HG03354 (cell line): ENCODE measurements at regions not wholly inside any gene's neighbourhood (a gene's known extent, or its start where the extent isn't known, plus 50 kb on each side); places are given as distances from the start of the nearest gene placed in this dataset.

ENCODE experiments used
- ATAC-seq: cut with Tn5 transposase; IDR thresholded peaks from one replicate; pipeline ENCODE4 v1.9.1; 2021; ENCODE audit warnings: mild to moderate bottlenecking; ENCODE audit not compliant: unreplicated experiment, poor library complexity, severe bottlenecking

DNA sequence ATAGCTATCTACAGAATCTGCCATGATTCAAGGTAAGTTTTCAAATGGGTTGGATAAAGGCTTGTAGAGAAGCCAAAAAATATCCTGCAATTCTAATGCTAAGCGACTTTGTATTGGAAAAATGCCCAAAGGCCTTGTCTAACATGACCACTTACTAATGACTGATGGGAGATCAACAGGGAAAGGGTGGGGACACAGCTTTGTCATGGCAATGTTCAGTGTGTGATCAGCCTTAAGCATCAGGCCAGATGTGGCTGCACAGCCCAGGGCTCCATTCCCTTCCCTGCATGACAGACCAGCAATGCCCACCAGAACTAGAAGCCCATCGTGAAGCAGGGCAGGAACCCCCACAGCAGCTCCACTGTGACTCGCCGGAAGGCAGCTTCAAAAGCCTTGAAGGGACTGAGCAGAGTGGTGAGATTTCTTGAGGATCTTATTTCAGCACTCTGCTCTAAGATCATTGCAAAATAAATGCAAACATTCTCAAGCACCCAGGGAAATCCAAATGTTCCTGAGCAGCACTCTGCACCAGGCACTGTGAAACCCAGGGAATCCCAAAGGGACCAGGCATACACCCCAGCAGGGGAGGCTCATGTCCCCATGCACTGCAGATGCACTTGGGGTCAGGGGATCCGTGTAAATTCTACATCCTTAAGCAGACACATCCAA lies 517.9 kb upstream of the SMIM21 start:
- ATAC-seq: no peak

GRCh38 chr18:75937306-75937705 lies 509.8 kb upstream of the SMIM21 start:
- no peak for ATAC-seq

DNA sequence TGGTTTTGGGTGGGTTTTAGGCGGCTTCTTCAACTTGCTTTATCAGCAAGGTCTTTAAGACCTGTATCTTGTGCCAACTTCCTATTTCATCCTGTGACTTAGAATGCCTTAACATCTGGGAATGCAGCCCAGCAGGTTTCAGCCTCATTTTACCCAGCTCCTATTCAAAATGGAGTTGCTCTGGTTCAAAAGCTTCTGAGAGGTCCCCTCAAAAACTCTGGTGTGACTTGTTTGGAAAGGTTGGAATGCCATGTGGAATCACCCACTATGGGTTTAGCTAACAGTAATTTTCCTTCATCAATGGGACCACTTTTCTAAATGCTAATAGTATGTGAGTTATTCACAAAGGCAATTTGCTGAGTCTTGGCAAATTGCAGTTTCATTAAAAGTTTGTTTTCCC lies 509.4 kb upstream of the SMIM21 start:
- ATAC-seq: no peak

DNA sequence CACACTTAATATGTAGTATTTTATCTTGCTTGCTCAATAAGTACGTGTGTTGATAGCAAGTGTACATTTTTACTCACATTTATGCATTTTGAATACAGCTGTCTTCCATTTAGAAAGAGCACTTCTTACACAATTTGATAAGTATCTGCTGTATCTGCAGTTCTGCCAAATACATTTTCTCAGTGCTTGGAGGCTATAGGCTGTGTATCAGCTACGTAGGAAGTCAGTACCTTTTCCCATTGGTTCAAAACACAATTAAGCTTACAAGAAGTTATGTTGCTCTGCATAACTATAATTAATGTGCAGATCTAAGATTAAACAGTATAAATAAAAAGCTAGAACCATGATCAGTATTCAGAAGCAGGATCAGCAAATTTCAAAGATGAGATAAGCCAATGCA lies 503.6 kb upstream of the SMIM21 start:
- no peak for ATAC-seq

DNA sequence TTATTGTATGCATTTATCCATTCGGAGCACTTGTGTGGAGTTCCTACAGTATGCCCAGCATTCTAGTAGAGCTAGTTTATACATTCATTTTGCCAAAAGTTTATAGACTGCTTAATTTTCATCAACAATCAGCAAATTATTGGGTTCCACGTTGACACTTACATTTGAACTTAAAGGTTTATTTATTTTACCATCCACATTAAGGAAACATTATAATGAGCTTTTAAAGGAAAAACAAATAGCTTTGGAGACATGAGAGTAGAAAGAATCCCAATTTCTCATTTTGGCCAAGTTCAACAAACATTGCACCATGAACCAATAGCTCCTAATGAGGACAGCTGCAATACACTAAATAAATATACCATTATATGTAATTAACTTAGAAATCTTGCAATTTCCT lies 501.2 kb upstream of the SMIM21 start:
- no peak for ATAC-seq

DNA sequence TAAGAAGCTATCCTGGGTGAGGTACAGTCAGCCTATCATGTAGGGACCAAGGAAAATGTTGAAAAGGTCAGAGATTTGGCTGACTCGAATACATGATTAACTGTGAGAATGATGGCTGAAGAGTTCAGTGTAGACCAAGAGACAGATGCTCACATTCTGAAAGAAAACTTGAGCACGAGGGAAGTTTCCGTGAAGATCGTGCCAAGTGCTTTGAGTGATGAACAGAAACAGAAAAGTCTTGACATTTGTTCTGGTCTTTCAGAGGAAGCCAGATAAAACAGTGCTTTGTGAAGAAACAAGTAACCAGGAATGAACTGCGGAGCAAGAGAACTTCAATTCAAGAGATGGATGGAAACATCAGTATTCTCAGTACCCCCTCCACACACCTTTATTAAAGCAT lies 500.3 kb upstream of the SMIM21 start:
- ATAC-seq: no peak

- no peak for ATAC-seq
Observed at GRCh38 chr18:75926811-75927210, 499.3 kb upstream of the SMIM21 start.

- no peak for ATAC-seq
Observed at GRCh38 chr18:75923169-75923568, 495.7 kb upstream of the SMIM21 start.

GRCh38 chr18:75916624-75916982 lies 489.1 kb upstream of the SMIM21 start:
- ATAC-seq: no peak

DNA sequence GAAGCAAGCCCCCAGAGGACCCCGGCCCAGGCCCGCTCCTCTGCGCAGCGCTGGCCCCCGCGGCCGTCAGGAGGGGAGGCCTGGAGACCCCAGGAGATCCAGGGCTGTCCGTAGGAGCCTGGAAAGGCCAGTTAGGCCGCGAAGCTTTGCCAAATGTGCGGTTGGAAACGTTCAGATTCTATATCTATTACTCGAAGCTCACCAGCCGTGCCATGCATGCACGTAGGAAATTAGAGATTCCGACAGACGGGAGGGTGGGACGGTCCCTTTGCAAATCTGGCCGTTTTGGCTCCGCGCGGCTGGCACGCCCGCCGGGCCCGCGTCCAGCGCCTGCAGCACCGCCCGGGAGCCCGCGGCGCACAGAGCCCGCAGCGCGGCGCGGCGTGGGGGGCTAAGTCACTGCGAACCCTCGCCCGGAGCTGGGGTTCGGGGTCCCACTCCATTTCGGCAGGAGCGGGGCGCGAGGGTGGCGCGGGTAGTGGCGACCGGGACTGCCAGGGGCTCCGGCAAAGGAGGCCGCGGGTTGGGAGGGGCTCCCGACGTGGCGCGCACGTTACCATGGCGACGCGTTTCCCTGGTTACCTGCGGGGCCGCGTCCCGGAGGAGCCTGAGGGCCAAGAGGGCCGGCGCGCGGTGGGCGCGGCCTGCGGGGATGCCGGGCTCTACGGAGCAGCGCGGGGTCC lies 488.6 kb upstream of the SMIM21 start:
- ATAC-seq: no peak

- ATAC-seq: no peak
Observed at GRCh38 chr18:75912829-75913228, 485.3 kb upstream of the SMIM21 start.

- no peak for ATAC-seq
Observed at GRCh38 chr18:75904416-75904815, 476.9 kb upstream of the SMIM21 start.

DNA sequence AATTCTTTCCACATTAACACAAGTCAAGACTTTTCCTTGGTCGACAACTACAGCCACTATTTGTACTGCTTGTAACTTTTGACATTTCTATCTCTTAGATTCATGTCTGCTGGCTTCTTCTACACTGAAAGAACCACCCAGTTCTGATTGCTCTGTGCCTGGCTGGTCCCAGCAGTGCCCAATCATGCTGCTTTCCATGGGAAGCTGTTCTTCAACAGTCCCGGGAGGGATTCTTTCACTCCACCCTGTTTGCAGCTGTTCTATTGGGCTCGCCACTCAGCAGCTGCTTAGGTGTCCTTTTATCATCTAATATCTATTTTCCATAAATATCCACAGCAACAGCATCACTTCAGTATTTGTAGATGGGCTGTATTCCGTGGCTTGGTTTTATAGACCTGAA lies 471.1 kb upstream of the SMIM21 start:
- ATAC-seq: no peak

DNA sequence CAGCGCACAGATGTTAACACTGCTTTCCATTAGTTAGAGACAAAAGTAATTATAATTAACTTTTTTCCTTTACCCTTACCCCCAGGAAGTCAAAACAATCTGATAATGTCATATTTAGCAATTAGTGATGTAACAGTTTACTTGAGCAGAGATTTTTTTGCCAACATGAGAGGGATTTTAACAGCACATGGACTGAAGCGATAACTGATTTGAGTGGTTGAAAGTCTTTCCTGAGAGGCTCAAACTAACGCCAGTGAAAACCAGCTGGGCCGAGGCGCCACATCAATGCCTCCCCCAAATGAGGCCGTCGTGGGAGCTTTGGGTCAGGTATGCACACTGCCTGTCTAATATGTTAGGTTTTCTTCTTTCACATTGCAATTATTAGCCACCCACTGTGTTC lies 469.9 kb upstream of the SMIM21 start:
- ATAC-seq: no peak

DNA sequence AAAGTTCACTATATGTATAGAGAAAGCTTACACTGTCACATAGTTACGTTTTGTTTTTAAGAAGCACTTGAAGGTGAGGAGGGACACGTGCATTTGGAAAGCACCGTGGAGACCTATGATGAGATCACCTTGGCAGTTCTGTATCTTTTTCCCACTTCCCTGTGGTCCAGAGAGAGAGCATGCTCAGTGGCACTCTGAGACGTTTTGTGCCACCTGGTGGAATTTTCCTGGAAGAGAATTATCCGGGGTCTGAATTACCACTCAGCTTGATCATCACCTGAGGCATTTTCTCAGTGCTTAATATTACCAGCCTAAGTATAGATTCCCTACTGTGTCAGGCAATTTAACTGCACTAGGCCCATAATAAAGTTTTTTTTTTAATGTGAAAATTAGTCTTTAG lies 469.4 kb upstream of the SMIM21 start:
- ATAC-seq: no peak

DNA sequence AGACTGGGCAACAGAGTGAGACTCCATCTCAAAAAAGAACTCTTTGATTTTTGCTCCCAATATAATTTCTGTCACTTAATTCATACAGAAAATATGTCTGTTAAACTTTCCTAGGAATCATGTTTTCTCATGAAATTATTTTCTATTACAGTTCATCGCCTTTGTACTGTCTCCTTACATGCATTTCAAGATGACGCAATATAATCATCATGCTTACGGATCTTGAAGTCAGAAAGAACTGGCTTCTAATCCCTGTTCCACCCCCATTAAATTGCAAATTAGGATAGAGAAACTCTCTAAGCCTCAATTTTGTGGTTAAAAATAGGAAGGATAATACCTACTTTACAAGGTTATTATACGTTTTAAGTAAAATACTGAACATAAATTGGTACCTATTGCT lies 467.6 kb upstream of the SMIM21 start:
- no peak for ATAC-seq

DNA sequence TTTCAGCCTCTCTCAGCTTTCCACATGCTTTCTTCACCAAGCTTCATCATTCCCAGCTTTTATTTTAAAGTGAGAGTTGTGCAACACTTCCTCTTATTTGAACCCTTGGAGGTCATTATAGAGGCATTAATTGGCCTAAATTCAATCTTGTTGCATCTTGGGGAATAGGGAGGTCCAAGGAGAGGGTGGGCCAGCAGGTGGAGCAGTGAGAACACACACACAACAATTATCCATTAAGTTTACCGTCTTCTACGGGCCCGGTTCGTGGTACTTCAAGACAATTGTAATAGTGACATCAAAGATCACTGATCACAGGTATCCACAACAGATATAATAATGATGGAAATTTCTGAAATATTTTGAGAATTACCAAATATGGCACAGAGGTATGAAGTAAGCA lies 457.2 kb upstream of the SMIM21 start:
- no peak for ATAC-seq

- ATAC-seq: no peak
Observed at GRCh38 chr18:75880925-75881504, 453.5 kb upstream of the SMIM21 start.

- no peak for ATAC-seq
Observed at GRCh38 chr18:75880266-75880665, 452.8 kb upstream of the SMIM21 start.

GRCh38 chr18:75879196-75879595 lies 451.7 kb upstream of the SMIM21 start:
- ATAC-seq: no peak

GRCh38 chr18:75875559-75875958 lies 448.1 kb upstream of the SMIM21 start:
- ATAC-seq: no peak
